Effector CD4-positive, alpha-beta T cell (primary cell): ENCODE measurements at regions not wholly inside any gene's neighbourhood (a gene's known extent, or its start where the extent isn't known, plus 50 kb on each side); places are given as distances from the start of the nearest gene placed in this dataset.

Experiments used
- DNase-seq: peaks from one replicate; pipeline ENCODE4 v3.0.0-alpha.2; 2020

DNA sequence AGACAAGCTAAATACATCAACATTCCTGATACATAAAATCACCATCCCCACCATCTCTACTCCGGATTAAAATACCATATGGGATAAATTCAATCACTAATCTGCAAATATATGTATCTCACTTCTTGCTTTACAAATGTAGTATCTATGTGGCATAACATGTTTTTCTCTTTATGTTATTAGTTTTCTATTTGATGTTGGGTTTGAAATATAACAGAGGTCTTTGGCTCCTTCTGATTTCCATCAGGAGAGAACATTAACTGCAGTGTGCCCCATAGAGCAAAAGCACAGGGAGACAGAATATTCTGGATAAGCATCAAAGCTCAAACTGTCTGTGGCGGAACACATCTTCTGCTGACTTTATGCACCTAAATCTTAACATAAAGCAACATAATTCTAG lies 547.2 kb upstream of the CDH8 start:
- DNase-seq, result no peak

DNA sequence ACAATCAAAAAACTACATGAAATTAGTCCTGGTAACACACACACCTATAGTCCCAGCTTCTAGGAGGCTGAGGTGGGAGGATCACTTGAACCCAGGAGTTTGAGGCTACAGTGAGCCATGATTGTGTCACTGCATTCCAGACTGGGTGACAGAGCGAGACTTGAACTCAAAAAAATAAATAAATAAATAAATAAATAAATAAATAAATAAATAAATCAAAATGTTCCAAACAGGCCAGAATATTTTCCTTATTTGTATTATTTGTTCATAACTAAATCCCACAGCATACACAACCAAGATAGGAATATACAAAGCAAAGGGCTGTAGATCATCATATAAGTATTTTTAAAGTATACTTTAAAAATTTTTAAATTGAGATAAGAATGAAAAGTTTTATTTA lies 537.2 kb upstream of the CDH8 start:
- no peak for DNase-seq

DNA sequence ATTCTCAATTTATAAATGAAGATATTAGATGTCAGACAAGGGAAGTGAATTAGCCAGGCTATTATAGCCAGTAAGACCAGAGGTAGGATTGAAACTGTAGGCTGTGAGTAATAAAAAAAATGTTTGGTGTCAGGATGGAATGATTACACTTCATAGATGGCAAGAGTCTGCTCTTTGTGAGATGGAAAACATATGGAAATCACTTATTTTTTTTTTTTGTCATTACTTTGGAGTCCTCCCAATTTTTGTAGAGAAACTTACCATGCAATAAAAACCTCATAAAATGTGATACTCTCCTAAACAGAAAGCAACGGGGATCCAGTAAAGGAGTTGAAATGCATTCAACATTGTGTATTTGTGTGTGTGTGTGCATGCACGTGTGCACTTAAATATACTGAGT lies 532.7 kb upstream of the CDH8 start:
- no peak for DNase-seq

DNA sequence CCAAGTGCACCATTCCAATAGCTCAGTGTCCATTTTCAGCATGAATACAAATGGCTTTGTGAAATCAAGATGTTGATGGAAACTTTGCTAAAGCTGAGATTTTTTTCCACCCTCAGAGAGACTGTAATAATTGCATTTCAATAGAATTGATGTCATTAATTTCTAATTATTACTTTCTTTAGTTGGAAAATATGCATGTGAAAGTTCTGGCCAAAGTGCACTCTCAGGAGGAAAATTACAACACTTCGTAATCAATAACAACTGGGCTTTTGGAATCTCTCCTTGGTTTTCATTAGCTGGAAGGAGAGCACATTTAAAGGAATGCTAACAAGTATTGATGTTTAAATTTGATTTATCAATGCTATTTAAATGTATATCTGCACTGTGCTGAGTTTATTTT lies 529.5 kb upstream of the CDH8 start:
- DNase-seq, result no peak

- no peak for DNase-seq
Observed at GRCh38 chr16:62564291-62564690, 528.1 kb upstream of the CDH8 start.

DNA sequence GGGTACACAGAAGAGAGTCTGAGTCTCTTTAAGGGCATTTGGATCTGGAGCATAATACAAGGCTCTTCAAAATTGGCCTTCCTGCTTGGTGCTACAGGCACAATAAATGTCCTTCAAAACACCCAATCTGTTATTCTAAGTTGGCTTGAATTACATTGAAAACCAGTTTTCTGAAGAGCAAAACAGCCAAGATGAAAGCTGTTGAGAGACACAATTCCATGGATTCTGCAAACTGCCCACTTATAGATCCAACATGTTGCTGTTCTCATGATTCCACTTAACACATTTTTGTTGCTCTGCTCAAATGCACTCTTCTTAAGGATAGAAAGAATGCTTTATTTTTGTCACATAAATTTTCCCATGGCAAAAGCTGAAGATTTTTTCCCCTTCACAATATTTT lies 525.9 kb upstream of the CDH8 start:
- DNase-seq, result no peak

GRCh38 chr16:62549875-62550274 lies 513.6 kb upstream of the CDH8 start:
- no peak for DNase-seq

DNA sequence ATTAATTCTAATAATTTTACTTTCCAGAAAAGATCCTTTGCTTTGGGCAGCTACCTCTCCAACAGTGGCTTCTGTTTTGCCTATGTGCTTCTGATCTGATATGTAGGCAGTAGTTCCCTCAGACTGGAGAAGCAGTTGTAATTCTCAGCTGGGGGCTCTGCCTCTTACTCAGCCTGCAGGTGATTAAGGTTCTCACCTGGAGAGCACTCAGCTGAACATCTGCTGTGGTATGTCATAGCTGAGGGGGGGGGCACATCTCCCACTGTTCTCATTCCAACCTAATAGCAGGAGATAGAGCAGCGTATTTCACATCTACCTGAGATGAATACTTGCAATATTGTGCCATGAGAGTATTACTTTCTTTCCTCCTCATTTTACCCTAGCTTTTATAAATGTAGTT lies 511.9 kb upstream of the CDH8 start:
- DNase-seq, result no peak

- no peak for DNase-seq
Observed at GRCh38 chr16:62546701-62547100, 510.5 kb upstream of the CDH8 start.

DNA sequence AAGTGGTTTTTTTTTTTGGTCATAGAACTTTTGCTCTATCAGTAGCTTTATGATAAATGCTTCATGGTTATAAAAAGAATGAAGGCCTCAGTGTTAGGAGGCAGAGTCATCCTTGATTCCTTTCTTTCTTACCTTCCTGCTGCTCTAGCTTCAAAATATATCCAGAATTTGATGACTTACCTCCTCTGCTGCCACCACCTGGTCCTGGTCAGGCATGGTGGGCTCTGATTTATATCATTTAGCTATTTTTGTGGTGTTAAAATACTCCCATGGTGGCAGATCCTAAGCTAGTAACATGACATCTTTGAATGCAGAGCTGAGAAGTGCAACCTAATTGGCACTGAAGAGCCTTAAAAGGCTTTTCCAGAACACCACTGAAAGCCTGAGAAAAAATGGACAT lies 508.8 kb upstream of the CDH8 start:
- no peak for DNase-seq

DNA sequence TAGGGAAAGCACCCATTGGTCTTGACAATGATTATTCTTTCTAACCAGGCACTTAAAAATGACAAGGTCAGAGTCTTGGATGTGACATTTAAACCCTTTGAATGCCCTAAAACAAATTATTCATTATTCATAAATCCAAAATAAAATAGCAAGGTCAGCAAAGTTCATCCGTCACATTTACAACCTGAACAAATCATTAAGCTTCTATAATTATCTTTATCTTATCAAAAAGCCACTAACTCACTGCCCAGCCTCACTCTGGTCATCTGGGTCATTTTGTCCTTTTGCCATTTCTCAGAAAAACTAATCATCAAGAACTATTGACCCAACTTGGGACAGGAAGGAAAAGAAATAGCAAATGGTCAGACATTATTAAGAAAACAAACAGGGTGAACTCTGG lies 507.3 kb upstream of the CDH8 start:
- DNase-seq, result no peak

DNA sequence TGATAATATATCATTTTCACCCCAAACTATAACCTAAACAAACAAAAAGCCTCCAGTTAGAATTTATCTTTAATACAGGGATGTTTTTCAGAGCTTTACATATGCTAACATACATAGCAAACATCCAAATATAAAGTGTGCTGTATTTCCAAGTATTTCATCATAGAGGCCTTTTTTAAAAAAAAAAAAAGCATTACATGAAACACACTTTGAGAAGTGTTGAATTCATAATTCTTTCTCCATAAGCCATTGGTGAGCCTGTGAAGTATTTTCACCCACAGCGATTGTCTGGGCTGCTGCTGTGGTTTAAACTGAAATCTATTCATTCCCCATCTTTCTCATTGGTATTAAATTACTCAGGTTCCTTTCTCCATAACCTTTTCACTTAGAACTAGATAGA lies 503.4 kb upstream of the CDH8 start:
- no peak for DNase-seq

DNA sequence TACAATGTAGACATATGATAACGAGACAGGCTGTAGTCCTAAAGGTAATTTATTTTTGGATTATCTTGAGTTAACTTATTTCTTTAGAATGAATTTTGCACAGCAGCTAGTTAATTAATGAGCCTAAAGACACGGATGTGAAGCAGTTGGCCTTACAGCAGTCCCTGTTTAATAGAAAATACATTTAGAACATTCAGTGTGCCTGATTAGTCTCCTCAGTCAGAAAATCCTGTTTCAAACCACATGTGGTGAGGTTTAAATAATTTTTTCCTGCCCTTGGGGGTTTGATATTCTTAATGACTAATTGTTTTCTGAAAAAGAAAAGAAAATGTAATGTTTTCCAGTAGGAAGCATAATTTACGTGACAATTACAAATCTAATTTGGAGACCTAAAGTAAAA lies 494.2 kb upstream of the CDH8 start:
- no peak for DNase-seq

GRCh38 chr16:62516001-62516400 lies 479.8 kb upstream of the CDH8 start:
- DNase-seq, result no peak

DNA sequence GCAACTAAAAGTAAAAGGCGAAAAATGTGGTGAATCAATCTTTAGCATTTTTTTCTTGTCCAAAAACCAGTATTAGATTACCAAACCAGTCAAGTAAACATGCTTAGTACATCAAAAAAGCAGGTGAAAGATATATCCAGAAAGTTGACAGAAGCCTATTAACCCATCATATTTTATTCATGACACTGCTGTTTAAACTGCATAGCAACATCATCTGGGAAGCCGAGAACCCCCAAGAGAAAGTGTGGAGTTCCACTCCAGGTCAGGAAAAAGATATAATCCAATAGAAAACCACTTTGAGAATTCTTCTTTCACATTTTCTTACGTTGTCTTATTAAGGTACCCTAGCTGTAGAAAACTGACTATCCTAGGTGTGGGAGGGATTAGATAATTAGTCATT lies 466.8 kb upstream of the CDH8 start:
- DNase-seq, result no peak

- DNase-seq, result no peak
Observed at GRCh38 chr16:62478903-62479458, 442.7 kb upstream of the CDH8 start.

- no peak for DNase-seq
Observed at GRCh38 chr16:62477796-62478195, 441.6 kb upstream of the CDH8 start.

DNA sequence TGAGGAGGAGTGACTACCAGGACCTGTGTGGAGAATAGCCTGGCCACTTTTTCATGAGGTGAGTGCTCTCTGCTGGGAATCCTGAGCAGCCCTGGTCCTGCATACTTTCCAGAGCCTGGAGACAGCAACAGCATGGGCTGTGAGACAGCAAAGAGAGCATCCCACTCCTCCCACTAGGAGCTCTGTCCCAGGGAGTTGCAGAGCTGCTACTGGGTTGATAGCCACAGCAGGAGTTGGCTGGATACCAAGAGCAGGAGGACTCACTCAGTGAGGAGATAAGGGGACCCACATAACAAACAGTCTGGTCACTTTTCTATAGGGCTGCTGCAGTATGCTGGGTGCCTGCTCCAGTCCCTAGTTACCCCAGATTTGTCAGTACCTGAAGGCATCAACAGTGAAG lies 439.3 kb upstream of the CDH8 start:
- DNase-seq, result no peak

- DNase-seq, result no peak
Observed at GRCh38 chr16:62462971-62463370, 426.7 kb upstream of the CDH8 start.

- DNase-seq, result no peak
Observed at GRCh38 chr16:62450291-62450690, 414.1 kb upstream of the CDH8 start.

GRCh38 chr16:62445909-62446308 lies 409.7 kb upstream of the CDH8 start:
- no peak for DNase-seq

DNA sequence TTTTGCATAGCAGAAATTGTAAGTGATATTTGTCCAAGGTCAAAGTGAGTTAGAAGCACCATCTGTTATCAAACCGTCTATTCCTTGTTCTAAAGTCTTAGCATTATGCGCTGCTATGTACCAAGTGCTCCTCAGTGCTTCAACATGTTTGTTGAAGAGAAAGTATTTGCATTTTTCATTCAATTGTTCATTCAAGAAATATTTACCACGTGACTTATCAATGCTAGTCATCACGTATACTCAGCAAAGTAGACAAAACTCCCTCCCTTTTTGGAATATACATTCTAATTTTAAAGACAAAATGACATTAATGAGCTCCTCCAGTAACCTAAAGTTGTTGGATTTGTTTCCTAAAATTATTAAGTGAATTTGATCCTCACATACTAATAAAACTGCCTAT lies 388.0 kb upstream of the CDH8 start:
- no peak for DNase-seq

DNA sequence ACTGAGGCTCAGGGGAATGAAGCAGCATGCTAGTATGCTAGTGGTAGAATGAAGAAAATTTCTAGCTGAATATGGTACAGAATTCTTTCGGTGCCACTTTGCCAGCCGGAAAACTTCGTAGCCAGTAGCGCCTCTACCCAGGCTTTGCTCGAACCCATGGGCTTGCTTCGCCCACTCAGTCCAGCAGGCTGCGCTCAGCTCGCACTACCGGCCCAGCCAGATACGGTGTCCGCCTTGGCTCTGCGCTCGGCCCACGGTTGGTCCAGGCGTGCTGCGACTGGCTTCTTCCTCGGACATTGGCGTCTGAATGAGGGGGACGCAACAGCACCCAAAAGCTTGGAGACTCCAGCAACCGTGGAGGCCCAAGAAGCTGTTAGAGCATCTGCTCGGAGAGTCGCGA lies 372.5 kb upstream of the CDH8 start:
- DNase-seq, result no peak

- no peak for DNase-seq
Observed at GRCh38 chr16:62406387-62406786, 370.1 kb upstream of the CDH8 start.

DNA sequence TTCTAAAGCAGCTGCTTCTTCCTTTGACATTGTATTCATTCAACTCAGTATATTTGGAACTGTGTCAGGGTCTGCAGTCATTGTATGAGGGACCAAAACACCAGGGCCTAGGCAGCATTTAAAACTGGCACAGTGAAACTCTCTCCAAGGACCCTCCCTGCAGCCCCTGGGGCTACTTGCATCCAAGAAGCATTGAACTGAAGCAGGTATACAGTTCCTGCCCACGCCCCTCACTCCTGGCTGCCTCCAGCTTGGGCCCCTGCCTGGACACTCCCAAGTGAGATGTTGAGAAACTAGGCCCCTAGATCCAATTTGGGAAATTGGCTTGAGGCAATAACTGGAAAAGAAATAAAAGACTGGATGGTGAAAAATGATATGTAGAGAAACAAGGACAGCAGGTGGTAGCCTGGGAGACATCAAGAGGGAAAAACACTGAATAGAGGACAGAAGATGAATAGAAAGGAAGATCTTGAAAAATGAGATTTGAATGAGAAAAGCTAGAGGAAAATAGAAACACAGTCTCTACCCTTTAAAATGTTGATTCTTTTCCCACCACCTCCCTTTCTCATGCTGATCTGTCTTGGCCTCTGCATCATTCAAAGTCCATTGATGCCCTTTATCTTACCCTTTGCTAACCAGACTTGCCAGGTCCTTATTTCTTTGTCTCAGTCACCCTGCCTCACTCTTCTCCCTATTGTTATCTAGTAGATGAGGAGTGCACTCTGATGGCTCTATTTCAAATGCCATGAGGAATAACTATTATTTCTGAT lies 368.8 kb upstream of the CDH8 start:
- DNase-seq, result no peak
